ENCODE measurements at regions not wholly inside any gene's neighbourhood (a gene's known extent, or its start where the extent isn't known, plus 50 kb on each side); places are given as distances from the start of the nearest gene placed in this dataset.

GRCh38 chr2:8004250-8004681 is 677.6 kb upstream of the ID2 start (continued):
- TF ChIP-seq ID3 (CRISPR knock-in tag; IDR thresholded peaks at IDR 0.05) (no peak), ID3 (tag; IDR thresholded peaks at IDR 0.05) (no peak), BCLAF1 (IDR thresholded peaks at IDR 0.05; ENCODE audit: borderline replicate concordance in 1 of 2, control insufficient read depth in 1 of 2, low read depth in 2 of 2, low read length in 1 of 2) (no peak), ATF7 (IDR thresholded peaks at IDR 0.05) (peak; percentile 99), TEAD4 (IDR thresholded peaks at IDR 0.05; ENCODE audit: low read length) (peak; percentile 95), TEAD4 (CRISPR knock-in tag; IDR thresholded peaks at IDR 0.05; ENCODE audit: borderline replicate concordance) (no peak), BMI1 (IDR thresholded peaks at IDR 0.05; ENCODE audit: low read length) (no peak), NR2C1 (IDR thresholded peaks at IDR 0.05) (no peak), NR2C1 (tag; IDR thresholded peaks at IDR 0.05) (no peak; the same call in 1 of the 2 replicates), SREBF2 (CRISPR knock-in tag; IDR thresholded peaks at IDR 0.05) (no peak), MBD2 (IDR thresholded peaks at IDR 0.05; ENCODE audit: borderline replicate concordance, low read depth) (peak; percentile 32; the same call in 1 of the 2 replicates), JUNB (CRISPR knock-in tag; conservative IDR thresholded peaks at IDR 0.05) (peak; percentile 98), FOXK2 (conservative IDR thresholded peaks at IDR 0.05 in 1 of 2, IDR thresholded peaks at IDR 0.05 in 1 of 2; ENCODE audit: low read depth in 2 of 2) (0 out of 4 replicates have a peak, but pooled peaks of 1 of the 2 experiments have one; percentile 28), CBX8 (IDR thresholded peaks at IDR 0.05; ENCODE audit: borderline replicate concordance, extremely low read depth, low read depth, low read length, poor library complexity, severe bottlenecking) (no peak), ETV5 (CRISPR knock-in tag; IDR thresholded peaks at IDR 0.05; ENCODE audit: low read depth) (no peak), ARHGAP35 (IDR thresholded peaks at IDR 0.05; ENCODE audit: partially characterized antibody) (no peak), POLR3A (IDR thresholded peaks at IDR 0.05; ENCODE audit: borderline replicate concordance, extremely low read depth, insufficient read depth, insufficient read length) (no peak), EP400 (IDR thresholded peaks at IDR 0.05) (peak; percentile 47), SMAD1 (IDR thresholded peaks at IDR 0.05; ENCODE audit: low read depth, low read length, partially characterized antibody) (no peak), ZNF253 (CRISPR knock-in tag; conservative IDR thresholded peaks at IDR 0.05) (no peak), ZNF280A (IDR thresholded peaks at IDR 0.05; ENCODE audit: low read depth, partially characterized antibody) (no peak), MECOM (CRISPR knock-in tag; IDR thresholded peaks at IDR 0.05) (no peak), ZC3H11A (IDR thresholded peaks at IDR 0.05; ENCODE audit: low read depth, low read length) (0 out of 2 replicates have a peak, but pooled peaks have one; percentile 67), USF2 (CRISPR knock-in tag; IDR thresholded peaks at IDR 0.05) (no peak)

Measured in K562 (cell line).